ENCODE measurements at regions not wholly inside any gene's neighbourhood (a gene's known extent, or its start where the extent isn't known, plus 50 kb on each side); places are given as distances from the start of the nearest gene placed in this dataset.

DNA sequence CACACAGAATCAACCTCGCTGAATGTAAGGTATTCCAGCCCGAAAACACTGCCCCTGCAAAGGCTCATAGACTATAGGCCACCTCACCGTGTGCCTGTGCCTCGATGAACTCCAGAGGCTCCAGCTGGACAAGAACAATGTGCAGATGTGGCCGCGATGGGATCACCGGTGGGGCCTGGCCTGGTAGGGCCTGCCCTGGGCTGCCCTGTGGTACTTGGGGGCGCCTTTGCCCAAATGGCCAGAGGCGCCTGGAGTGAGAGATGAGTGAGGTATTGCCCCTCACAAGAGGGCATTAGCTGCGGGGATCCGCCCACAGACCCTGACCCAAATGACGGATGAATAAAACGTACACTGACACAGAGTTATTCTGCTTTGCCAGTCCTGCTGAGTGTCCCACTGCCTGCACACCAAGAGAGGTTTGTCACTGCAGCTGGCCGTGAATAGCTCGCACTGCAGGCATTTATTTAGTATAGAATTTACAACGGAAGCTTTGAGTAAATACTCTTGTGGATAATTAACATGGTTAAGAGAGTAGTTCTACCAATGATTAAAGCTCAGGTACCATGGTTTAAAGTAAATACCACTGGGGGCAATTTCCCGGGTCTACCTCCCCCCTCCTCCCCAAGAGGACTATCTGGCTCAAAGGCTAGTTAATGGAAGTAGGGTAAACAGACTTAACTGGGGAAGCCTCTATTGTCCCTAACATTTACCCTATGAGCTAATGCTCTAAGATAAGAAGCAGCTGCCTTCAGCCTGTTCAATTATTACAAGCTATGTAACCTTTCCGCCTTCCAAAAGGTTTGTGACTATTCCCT lies 101.1 kb upstream of the IGLL5 start:
- no peak overlapping the region for H3K4me2 ChIP-seq (ENCODE audit: low read depth, low read length)
- FAIRE-seq (no peak), DNase-seq (ENCODE audit: low spot score) (peak; percentile 20), ATAC-seq (peak; percentile 21; the same call in 1 of the 3 replicates)
- no peaks in the 10 kb centered on the region for H3K36me3 ChIP-seq (replicated peaks in 1 of 2; ENCODE audit: control insufficient read depth in 1 of 2, insufficient read depth in 2 of 2, low read length in 2 of 2)
- no peak overlapping the region for H3K27ac ChIP-seq (ENCODE audit: extremely low read length, insufficient read depth, low read length)
- no peaks in the 10 kb centered on the region for H4K20me1 ChIP-seq (ENCODE audit: insufficient read depth, low read length)
- H3K4me1 ChIP-seq (ENCODE audit: insufficient read depth, low read length), result peaks cover 28% of the 10 kb centered on the region
- no peak overlapping the region for H3K9ac ChIP-seq (ENCODE audit: insufficient read depth, low read depth, low read length)
- in situ Hi-C loops (cut with HindIII; ENCODE audit: extremely low pct_ligation_motif_present, low pct_unique_long_range_greater_than_20kb) (no loop called here), intact Hi-C loops (cut with micrococcal nuclease; ENCODE audit: unreplicated experiment) (no loop called here)
- CTCF ChIA-PET (ENCODE audit: low intra/inter-chr PET ratio, low total read pairs), result no interaction called here
- H2AFZ ChIP-seq (ENCODE audit: low read length), result no peak overlapping the region
- H3K9me3 ChIP-seq (ENCODE audit: low read length), result no peaks in the 10 kb centered on the region
- no peak overlapping the region for H3K4me3 ChIP-seq (replicated peaks in 1 of 3; ENCODE audit: insufficient read depth in 1 of 3, low read depth in 2 of 3, low read length in 3 of 3)
- no peaks in the 10 kb centered on the region for H3K79me2 ChIP-seq (ENCODE audit: insufficient read depth, low read length)
- no TSS peak for BruUV-seq (replicated peaks)
- POLR2A ChIA-PET, result no interaction called here
- WGBS (ENCODE audit: low lambda C conversion rate), result 26% methylated on average over 12 of the region's 18 CpGs
- H3K27me3 ChIP-seq (ENCODE audit: control insufficient read depth in 1 of 2, insufficient read depth in 2 of 2, low read length in 2 of 2), result peaks cover 0 to 3% of the 10 kb centered on the region in 2 experiments; a peak in 1 of 5 replicates
- TF ChIP-seq TFAP4 (IDR thresholded peaks at IDR 0.05; ENCODE audit: borderline replicate concordance, low read depth) (0 out of 2 replicates have a peak, but pooled peaks have one; percentile 15), ZNF12 (CRISPR knock-in tag; IDR thresholded peaks at IDR 0.05) (peak; percentile 44; the same call in 1 of the 2 replicates), FOXP1 (IDR thresholded peaks at IDR 0.05) (no peak), FOXP1 (CRISPR knock-in tag; IDR thresholded peaks at IDR 0.05) (peak; percentile 30; the same call in 1 of the 2 replicates), SAFB2 (CRISPR knock-in tag; IDR thresholded peaks at IDR 0.05; ENCODE audit: borderline replicate concordance, low read depth) (no peak), ZMYM3 (CRISPR knock-in tag; IDR thresholded peaks at IDR 0.05) (peak; percentile 71), SOX6 (IDR thresholded peaks at IDR 0.05) (no peak), SOX6 (CRISPR knock-in tag; IDR thresholded peaks at IDR 0.05) (0 out of 2 replicates have a peak, but pooled peaks have one; percentile 27), ZNF263 (CRISPR knock-in tag; IDR thresholded peaks at IDR 0.05) (peak; percentile 54; the same call in 1 of the 2 replicates)
- TF ChIP-seq, protein P1, sequence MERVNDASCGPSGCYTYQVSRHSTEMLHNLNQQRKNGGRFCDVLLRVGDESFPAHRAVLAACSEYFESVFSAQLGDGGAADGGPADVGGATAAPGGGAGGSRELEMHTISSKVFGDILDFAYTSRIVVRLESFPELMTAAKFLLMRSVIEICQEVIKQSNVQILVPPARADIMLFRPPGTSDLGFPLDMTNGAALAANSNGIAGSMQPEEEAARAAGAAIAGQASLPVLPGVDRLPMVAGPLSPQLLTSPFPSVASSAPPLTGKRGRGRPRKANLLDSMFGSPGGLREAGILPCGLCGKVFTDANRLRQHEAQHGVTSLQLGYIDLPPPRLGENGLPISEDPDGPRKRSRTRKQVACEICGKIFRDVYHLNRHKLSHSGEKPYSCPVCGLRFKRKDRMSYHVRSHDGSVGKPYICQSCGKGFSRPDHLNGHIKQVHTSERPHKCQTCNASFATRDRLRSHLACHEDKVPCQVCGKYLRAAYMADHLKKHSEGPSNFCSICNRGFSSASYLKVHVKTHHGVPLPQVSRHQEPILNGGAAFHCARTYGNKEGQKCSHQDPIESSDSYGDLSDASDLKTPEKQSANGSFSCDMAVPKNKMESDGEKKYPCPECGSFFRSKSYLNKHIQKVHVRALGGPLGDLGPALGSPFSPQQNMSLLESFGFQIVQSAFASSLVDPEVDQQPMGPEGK (CRISPR knock-in tag; IDR thresholded peaks at IDR 0.05), result peak; percentile 71
- TF ChIP-seq, protein P2, sequence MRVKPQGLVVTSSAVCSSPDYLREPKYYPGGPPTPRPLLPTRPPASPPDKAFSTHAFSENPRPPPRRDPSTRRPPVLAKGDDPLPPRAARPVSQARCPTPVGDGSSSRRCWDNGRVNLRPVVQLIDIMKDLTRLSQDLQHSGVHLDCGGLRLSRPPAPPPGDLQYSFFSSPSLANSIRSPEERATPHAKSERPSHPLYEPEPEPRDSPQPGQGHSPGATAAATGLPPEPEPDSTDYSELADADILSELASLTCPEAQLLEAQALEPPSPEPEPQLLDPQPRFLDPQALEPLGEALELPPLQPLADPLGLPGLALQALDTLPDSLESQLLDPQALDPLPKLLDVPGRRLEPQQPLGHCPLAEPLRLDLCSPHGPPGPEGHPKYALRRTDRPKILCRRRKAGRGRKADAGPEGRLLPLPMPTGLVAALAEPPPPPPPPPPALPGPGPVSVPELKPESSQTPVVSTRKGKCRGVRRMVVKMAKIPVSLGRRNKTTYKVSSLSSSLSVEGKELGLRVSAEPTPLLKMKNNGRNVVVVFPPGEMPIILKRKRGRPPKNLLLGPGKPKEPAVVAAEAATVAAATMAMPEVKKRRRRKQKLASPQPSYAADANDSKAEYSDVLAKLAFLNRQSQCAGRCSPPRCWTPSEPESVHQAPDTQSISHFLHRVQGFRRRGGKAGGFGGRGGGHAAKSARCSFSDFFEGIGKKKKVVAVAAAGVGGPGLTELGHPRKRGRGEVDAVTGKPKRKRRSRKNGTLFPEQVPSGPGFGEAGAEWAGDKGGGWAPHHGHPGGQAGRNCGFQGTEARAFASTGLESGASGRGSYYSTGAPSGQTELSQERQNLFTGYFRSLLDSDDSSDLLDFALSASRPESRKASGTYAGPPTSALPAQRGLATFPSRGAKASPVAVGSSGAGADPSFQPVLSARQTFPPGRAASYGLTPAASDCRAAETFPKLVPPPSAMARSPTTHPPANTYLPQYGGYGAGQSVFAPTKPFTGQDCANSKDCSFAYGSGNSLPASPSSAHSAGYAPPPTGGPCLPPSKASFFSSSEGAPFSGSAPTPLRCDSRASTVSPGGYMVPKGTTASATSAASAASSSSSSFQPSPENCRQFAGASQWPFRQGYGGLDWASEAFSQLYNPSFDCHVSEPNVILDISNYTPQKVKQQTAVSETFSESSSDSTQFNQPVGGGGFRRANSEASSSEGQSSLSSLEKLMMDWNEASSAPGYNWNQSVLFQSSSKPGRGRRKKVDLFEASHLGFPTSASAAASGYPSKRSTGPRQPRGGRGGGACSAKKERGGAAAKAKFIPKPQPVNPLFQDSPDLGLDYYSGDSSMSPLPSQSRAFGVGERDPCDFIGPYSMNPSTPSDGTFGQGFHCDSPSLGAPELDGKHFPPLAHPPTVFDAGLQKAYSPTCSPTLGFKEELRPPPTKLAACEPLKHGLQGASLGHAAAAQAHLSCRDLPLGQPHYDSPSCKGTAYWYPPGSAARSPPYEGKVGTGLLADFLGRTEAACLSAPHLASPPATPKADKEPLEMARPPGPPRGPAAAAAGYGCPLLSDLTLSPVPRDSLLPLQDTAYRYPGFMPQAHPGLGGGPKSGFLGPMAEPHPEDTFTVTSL (CRISPR knock-in tag; IDR thresholded peaks at IDR 0.05; ENCODE audit: borderline replicate concordance), result peak; percentile 17; the same call in 1 of the 2 replicates
- TF ChIP-seq, protein P3, sequence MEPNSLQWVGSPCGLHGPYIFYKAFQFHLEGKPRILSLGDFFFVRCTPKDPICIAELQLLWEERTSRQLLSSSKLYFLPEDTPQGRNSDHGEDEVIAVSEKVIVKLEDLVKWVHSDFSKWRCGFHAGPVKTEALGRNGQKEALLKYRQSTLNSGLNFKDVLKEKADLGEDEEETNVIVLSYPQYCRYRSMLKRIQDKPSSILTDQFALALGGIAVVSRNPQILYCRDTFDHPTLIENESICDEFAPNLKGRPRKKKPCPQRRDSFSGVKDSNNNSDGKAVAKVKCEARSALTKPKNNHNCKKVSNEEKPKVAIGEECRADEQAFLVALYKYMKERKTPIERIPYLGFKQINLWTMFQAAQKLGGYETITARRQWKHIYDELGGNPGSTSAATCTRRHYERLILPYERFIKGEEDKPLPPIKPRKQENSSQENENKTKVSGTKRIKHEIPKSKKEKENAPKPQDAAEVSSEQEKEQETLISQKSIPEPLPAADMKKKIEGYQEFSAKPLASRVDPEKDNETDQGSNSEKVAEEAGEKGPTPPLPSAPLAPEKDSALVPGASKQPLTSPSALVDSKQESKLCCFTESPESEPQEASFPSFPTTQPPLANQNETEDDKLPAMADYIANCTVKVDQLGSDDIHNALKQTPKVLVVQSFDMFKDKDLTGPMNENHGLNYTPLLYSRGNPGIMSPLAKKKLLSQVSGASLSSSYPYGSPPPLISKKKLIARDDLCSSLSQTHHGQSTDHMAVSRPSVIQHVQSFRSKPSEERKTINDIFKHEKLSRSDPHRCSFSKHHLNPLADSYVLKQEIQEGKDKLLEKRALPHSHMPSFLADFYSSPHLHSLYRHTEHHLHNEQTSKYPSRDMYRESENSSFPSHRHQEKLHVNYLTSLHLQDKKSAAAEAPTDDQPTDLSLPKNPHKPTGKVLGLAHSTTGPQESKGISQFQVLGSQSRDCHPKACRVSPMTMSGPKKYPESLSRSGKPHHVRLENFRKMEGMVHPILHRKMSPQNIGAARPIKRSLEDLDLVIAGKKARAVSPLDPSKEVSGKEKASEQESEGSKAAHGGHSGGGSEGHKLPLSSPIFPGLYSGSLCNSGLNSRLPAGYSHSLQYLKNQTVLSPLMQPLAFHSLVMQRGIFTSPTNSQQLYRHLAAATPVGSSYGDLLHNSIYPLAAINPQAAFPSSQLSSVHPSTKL (CRISPR knock-in tag; IDR thresholded peaks at IDR 0.05), result no peak

Measured in HepG2 (cell line).